ENCODE measurements at regions not wholly inside any gene's neighbourhood (a gene's known extent, or its start where the extent isn't known, plus 50 kb on each side); places are given as distances from the start of the nearest gene placed in this dataset.

- no peak overlapping the region for H3K27ac Mint-ChIP-seq (ENCODE audit: unreplicated experiment)
- no peak overlapping the region for H3K4me3 Mint-ChIP-seq (ENCODE audit: low read depth, unreplicated experiment)
- H3K4me1 Mint-ChIP-seq (ENCODE audit: low read depth, unreplicated experiment): no peaks in the 10 kb centered on the region
Observed at GRCh38 chr10:111989136-111989911, 194.2 kb downstream of the GPAM start.

GRCh38 chr10:111990734-111991133 is 192.8 kb downstream of the GPAM start:
- Mint-ChIP-seq H3K4me3 (ENCODE audit: low read depth, unreplicated experiment) (no peak overlapping the region), H3K27ac (ENCODE audit: unreplicated experiment) (no peak overlapping the region), H3K9me3 (ENCODE audit: low read depth, unreplicated experiment) (no peaks in the 10 kb centered on the region), H3K36me3 (ENCODE audit: insufficient read depth, unreplicated experiment) (no peaks in the 10 kb centered on the region), H3K27me3 (ENCODE audit: unreplicated experiment) (peaks cover 85% of the 10 kb centered on the region), H3K4me1 (ENCODE audit: low read depth, unreplicated experiment) (no peaks in the 10 kb centered on the region)
- no TSS peak for BruUV-seq (replicated peaks)
- intact Hi-C loops (cut with micrococcal nuclease; ENCODE audit: unreplicated experiment): loop anchor here (5.0 kb wide), 1 partner anchor 228 kb away; no protein-coding TSS in a partner anchor
- no peak for DNase-seq
- CTCF ChIA-PET: interaction anchor here (0.7 to 1.1 kb wide), 2 partner anchors 11 to 235 kb away, joined by 3 to 6 read pairs; no protein-coding TSS in a partner anchor
- TF ChIP-seq, protein P1, sequence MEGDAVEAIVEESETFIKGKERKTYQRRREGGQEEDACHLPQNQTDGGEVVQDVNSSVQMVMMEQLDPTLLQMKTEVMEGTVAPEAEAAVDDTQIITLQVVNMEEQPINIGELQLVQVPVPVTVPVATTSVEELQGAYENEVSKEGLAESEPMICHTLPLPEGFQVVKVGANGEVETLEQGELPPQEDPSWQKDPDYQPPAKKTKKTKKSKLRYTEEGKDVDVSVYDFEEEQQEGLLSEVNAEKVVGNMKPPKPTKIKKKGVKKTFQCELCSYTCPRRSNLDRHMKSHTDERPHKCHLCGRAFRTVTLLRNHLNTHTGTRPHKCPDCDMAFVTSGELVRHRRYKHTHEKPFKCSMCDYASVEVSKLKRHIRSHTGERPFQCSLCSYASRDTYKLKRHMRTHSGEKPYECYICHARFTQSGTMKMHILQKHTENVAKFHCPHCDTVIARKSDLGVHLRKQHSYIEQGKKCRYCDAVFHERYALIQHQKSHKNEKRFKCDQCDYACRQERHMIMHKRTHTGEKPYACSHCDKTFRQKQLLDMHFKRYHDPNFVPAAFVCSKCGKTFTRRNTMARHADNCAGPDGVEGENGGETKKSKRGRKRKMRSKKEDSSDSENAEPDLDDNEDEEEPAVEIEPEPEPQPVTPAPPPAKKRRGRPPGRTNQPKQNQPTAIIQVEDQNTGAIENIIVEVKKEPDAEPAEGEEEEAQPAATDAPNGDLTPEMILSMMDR (IDR thresholded peaks at IDR 0.05; ENCODE audit: unreplicated experiment): no peak

More at GRCh38 chr10:111989136-111989911, 194.2 kb downstream of the GPAM start:
- BruUV-seq (replicated peaks): no TSS peak
- intact Hi-C loops (cut with micrococcal nuclease; ENCODE audit: unreplicated experiment): no loop called here
- no peak for DNase-seq
- H3K27me3 Mint-ChIP-seq (ENCODE audit: unreplicated experiment): peaks cover 73% of the 10 kb centered on the region
- CTCF ChIA-PET: no interaction called here
- H3K9me3 Mint-ChIP-seq (ENCODE audit: low read depth, unreplicated experiment): no peaks in the 10 kb centered on the region
- TF ChIP-seq, protein P1 (IDR thresholded peaks at IDR 0.05; ENCODE audit: unreplicated experiment): no peak
- no peaks in the 10 kb centered on the region for H3K36me3 Mint-ChIP-seq (ENCODE audit: insufficient read depth, unreplicated experiment)

- Mint-ChIP-seq H3K36me3 (ENCODE audit: insufficient read depth, unreplicated experiment) (no peaks in the 10 kb centered on the region), H3K4me3 (ENCODE audit: low read depth, unreplicated experiment) (no peak overlapping the region), H3K4me1 (ENCODE audit: low read depth, unreplicated experiment) (no peaks in the 10 kb centered on the region), H3K27ac (ENCODE audit: unreplicated experiment) (no peak overlapping the region), H3K9me3 (ENCODE audit: low read depth, unreplicated experiment) (no peaks in the 10 kb centered on the region), H3K27me3 (ENCODE audit: unreplicated experiment) (peaks cover 84% of the 10 kb centered on the region)
- intact Hi-C loops (cut with micrococcal nuclease; ENCODE audit: unreplicated experiment): loop anchor here (5.0 kb wide), 1 partner anchor 231 kb away; no protein-coding TSS in a partner anchor
- TF ChIP-seq, protein P1 (IDR thresholded peaks at IDR 0.05; ENCODE audit: unreplicated experiment): no peak
- CTCF ChIA-PET: no interaction called here
- DNase-seq: no peak
- BruUV-seq (replicated peaks): no TSS peak
Observed at GRCh38 chr10:111993321-111993720, 190.2 kb downstream of the GPAM start.

DNA sequence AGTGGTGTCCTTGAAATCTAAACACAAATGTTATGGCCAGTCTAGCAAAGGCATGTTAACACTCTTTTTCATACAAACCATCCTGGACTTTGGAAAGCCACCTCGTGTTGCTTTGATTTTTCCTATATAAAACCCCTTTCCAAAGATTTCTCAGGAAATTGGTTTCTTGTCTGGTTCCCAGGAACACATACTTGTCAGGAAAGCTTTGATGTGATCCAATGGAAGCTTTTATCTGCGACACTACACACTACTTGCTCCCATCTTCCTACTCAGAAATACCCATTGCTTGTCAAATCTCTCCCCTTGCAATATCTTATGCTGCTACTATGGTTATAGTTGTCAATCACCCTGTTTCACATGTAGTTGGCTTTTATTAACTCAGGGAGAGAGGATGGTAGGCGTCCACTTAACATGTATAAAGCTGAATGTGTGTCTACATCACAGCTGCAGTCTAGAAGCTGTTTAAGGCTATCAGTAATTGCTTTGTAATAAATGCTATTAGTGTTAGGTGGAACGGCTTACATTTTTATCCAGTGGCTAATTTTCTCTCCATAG is 189.6 kb downstream of the GPAM start:
- Mint-ChIP-seq H3K4me1 (ENCODE audit: low read depth, unreplicated experiment) (no peaks in the 10 kb centered on the region), H3K27ac (ENCODE audit: unreplicated experiment) (no peak overlapping the region), H3K27me3 (ENCODE audit: unreplicated experiment) (peaks cover 77% of the 10 kb centered on the region), H3K36me3 (ENCODE audit: insufficient read depth, unreplicated experiment) (no peaks in the 10 kb centered on the region), H3K9me3 (ENCODE audit: low read depth, unreplicated experiment) (no peaks in the 10 kb centered on the region), H3K4me3 (ENCODE audit: low read depth, unreplicated experiment) (no peak overlapping the region)
- no peak for DNase-seq
- no TSS peak for BruUV-seq (replicated peaks)
- CTCF ChIA-PET: no interaction called here
- intact Hi-C loops (cut with micrococcal nuclease; ENCODE audit: unreplicated experiment): loop anchor here (5.0 kb wide), 1 partner anchor 232 kb away; no protein-coding TSS in a partner anchor
- TF ChIP-seq, protein P1 (IDR thresholded peaks at IDR 0.05; ENCODE audit: unreplicated experiment): no peak
